GM10248 (cell line): ENCODE measurements at regions not wholly inside any gene's neighbourhood (a gene's known extent, or its start where the extent isn't known, plus 50 kb on each side); places are given as distances from the start of the nearest gene placed in this dataset.
A peak's percentile ranks its signal among the peaks of the same experiment; 100 is the strongest.
"Not testable (repeated sequence)": the region's sequence is repeated elsewhere in the genome, so short reads cannot be mapped to it uniquely, and the experiment has no call there.

Experiments
- CTCF ChIA-PET: fragments of 300-600 bp; sonication (Branson Sonifier 250); formaldehyde crosslinking; extraction: SDS; loops from one replicate; lab custom pipeline; 2021; ENCODE audit warnings: antibody characterized with exemption; lab: Yijun Ruan, JAX
- POLR2A ChIA-PET: fragments of 350-650 bp; sonication (Branson Sonifier 250); formaldehyde crosslinking; extraction: SDS; loops from one replicate; lab custom pipeline; 2020; ENCODE audit warnings: antibody characterized with exemption; lab: Yijun Ruan, JAX
- DNase-seq: peaks from one replicate; pipeline ENCODE4 v3.0.0; 2012; ENCODE audit errors: extremely low spot score
- CTCF ChIP-seq: IDR thresholded peaks from 2 replicates; pipeline ENCODE4 v1.5.1; 2012; ENCODE audit warnings: mild to moderate bottlenecking, low read depth; ENCODE audit errors: extremely low read depth, missing control alignments, control extremely low read depth

- peak; percentile 38 for TF ChIP-seq CTCF
- ChIA-PET POLR2A (interaction anchor here (0.6 to 1.3 kb wide), 4 partner anchors 9 to 74 kb away, joined by 3 to 4 read pairs (median 4); no protein-coding TSS in a partner anchor), CTCF (interaction anchor here (0.6 to 11.9 kb wide), 49 partner anchors 13 to 957 kb away, joined by 3 to 263 read pairs (median 4); partner anchors contain the start of genes CCDC167, CMTR1 and MDGA1)
- no peak for DNase-seq
These were observed 65.8 kb upstream of the CCDC167 start for GRCh38 chr6:37565267-37566110.

GRCh38 chr6:37562926-37563288 is 63.2 kb upstream of the CCDC167 start:
- not testable (repeated sequence) for DNase-seq
- ChIA-PET POLR2A (interaction anchor here (0.5 to 1.7 kb wide), 5 partner anchors 10 to 263 kb away, joined by 3 to 5 read pairs (median 3); no protein-coding TSS in a partner anchor), CTCF (interaction anchor here (1.1 to 11.9 kb wide), 6 partner anchors 8 to 181 kb away, joined by 3 to 263 read pairs (median 12); no protein-coding TSS in a partner anchor)

- TF ChIP-seq CTCF = no peak
- POLR2A ChIA-PET = no interaction called here
- no peak for DNase-seq
- CTCF ChIA-PET = interaction anchor here (0.6 to 11.9 kb wide), 3 partner anchors 9 to 235 kb away, joined by 3 to 263 read pairs (median 146); no protein-coding TSS in a partner anchor
These were observed 61.7 kb upstream of the CCDC167 start for GRCh38 chr6:37561361-37561760.

GRCh38 chr6:37560737-37561103 is 61.0 kb upstream of the CCDC167 start:
- CTCF ChIA-PET = interaction anchor here (1.5 to 11.9 kb wide), 2 partner anchors 14 to 23 kb away, joined by 3 to 263 read pairs; no protein-coding TSS in a partner anchor

GRCh38 chr6:37559501-37559900 is 59.8 kb upstream of the CCDC167 start:
- no peak for DNase-seq
- POLR2A ChIA-PET = interaction anchor here (0.6 to 1.1 kb wide), 2 partner anchors 10 to 344 kb away, joined by 3 to 4 read pairs; no protein-coding TSS in a partner anchor
- CTCF ChIA-PET = interaction anchor here (0.9 to 2.9 kb wide), 5 partner anchors 11 to 234 kb away, joined by 3 to 33 read pairs (median 5); no protein-coding TSS in a partner anchor
- no peak for TF ChIP-seq CTCF

More at GRCh38 chr6:37560737-37561103, 61.0 kb upstream of the CCDC167 start:
- no peak for DNase-seq
- POLR2A ChIA-PET = no interaction called here
- no peak for TF ChIP-seq CTCF

GRCh38 chr6:37559050-37559449 is 59.4 kb upstream of the CCDC167 start:
- POLR2A ChIA-PET = interaction anchor here (1.1 kb wide), 1 partner anchor 10 kb away, joined by 4 read pairs; no protein-coding TSS in a partner anchor
- CTCF ChIA-PET = interaction anchor here (1.1 to 2.9 kb wide), 4 partner anchors 21 to 245 kb away, joined by 3 to 33 read pairs (median 6); no protein-coding TSS in a partner anchor
- no peak for DNase-seq
- TF ChIP-seq CTCF = no peak
